Activated CD4-positive, alpha-beta T cell treated with anti-CD3 and anti-CD28 coated beads, Interleukin-2, amount 50 U/mL, for 16 hours (primary cell): ENCODE measurements at regions not wholly inside any gene's neighbourhood (a gene's known extent, or its start where the extent isn't known, plus 50 kb on each side); places are given as distances from the start of the nearest gene placed in this dataset.
"Not testable (repeated sequence)": the region's sequence is repeated elsewhere in the genome, so short reads cannot be mapped to it uniquely, and the experiment has no call there.

Source experiments
- DNase-seq: peaks from one replicate; pipeline ENCODE4 v3.0.0-alpha.2; 2020

- no peak for DNase-seq
These were observed 622.3 kb downstream of the MTRR start for GRCh38 chr5:8491254-8491653.

GRCh38 chr5:8493176-8493575, 624.2 kb downstream of the MTRR start:
- DNase-seq: no peak

- DNase-seq: no peak
These were observed 631.5 kb downstream of the MTRR start for GRCh38 chr5:8500426-8500825.

GRCh38 chr5:8505196-8505595, 636.2 kb downstream of the MTRR start:
- no peak for DNase-seq

GRCh38 chr5:8508231-8508630, 639.3 kb downstream of the MTRR start:
- DNase-seq: no peak

- DNase-seq: no peak
These were observed 647.4 kb downstream of the MTRR start for GRCh38 chr5:8516356-8516755.

- no peak for DNase-seq
These were observed 648.5 kb downstream of the MTRR start for GRCh38 chr5:8517456-8517855.

GRCh38 chr5:8520917-8521316, 652.0 kb downstream of the MTRR start:
- no peak for DNase-seq

GRCh38 chr5:8521991-8522390, 653.0 kb downstream of the MTRR start:
- DNase-seq: no peak

GRCh38 chr5:8522646-8523045, 653.7 kb downstream of the MTRR start:
- no peak for DNase-seq

- DNase-seq: no peak
These were observed 654.6 kb downstream of the MTRR start for GRCh38 chr5:8523501-8523900.

GRCh38 chr5:8525819-8526218, 656.9 kb downstream of the MTRR start:
- no peak for DNase-seq

- no peak for DNase-seq
These were observed 659.2 kb downstream of the MTRR start for GRCh38 chr5:8528106-8528505.

- no peak for DNase-seq
These were observed 669.9 kb downstream of the MTRR start for GRCh38 chr5:8538821-8539220.

GRCh38 chr5:8540317-8540716, 671.4 kb downstream of the MTRR start:
- no peak for DNase-seq

- DNase-seq: no peak
These were observed 682.0 kb downstream of the MTRR start for GRCh38 chr5:8550921-8551320.

- DNase-seq: no peak
These were observed 684.4 kb downstream of the MTRR start for GRCh38 chr5:8553364-8553763.

GRCh38 chr5:8557728-8558127, 688.8 kb downstream of the MTRR start:
- no peak for DNase-seq

GRCh38 chr5:8560776-8561175, 691.8 kb downstream of the MTRR start:
- DNase-seq: no peak

GRCh38 chr5:8561224-8561840, 692.4 kb downstream of the MTRR start:
- no peak for DNase-seq

- DNase-seq: no peak
These were observed 692.9 kb downstream of the MTRR start for GRCh38 chr5:8561854-8562253.

GRCh38 chr5:8563540-8563939, 694.6 kb downstream of the MTRR start:
- DNase-seq: not testable (repeated sequence)

GRCh38 chr5:8568858-8569257, 699.9 kb downstream of the MTRR start:
- no peak for DNase-seq

- no peak for DNase-seq
These were observed 701.6 kb downstream of the MTRR start for GRCh38 chr5:8570528-8570927.

GRCh38 chr5:8576178-8576577, 707.2 kb downstream of the MTRR start:
- DNase-seq: no peak

GRCh38 chr5:8577792-8578191, 708.8 kb downstream of the MTRR start:
- DNase-seq: no peak
